ENCODE measurements at regions not wholly inside any gene's neighbourhood (a gene's known extent, or its start where the extent isn't known, plus 50 kb on each side); places are given as distances from the start of the nearest gene placed in this dataset.

GRCh38 chr4:176595257-176595656 lies 197.5 kb downstream of the VEGFC start:
- no peak for DNase-seq (ENCODE audit: low spot score, unreplicated experiment)
- H3K4me1 Mint-ChIP-seq (ENCODE audit: low read depth): peaks cover 16% of the 10 kb centered on the region
- H3K4me3 Mint-ChIP-seq (ENCODE audit: low read depth): no peak overlapping the region
- TF ChIP-seq CTCF (IDR thresholded peaks at IDR 0.05; ENCODE audit: unreplicated experiment): no peak
- no peaks in the 10 kb centered on the region for H3K27me3 Mint-ChIP-seq
- no peaks in the 10 kb centered on the region for H3K36me3 Mint-ChIP-seq (ENCODE audit: insufficient read depth)
- no peaks in the 10 kb centered on the region for H3K9me3 Mint-ChIP-seq (ENCODE audit: low read depth)
- no peak overlapping the region for H3K27ac Mint-ChIP-seq

GRCh38 chr4:176601124-176601523 lies 191.6 kb downstream of the VEGFC start:
- TF ChIP-seq CTCF (IDR thresholded peaks at IDR 0.05; ENCODE audit: unreplicated experiment): no peak
- DNase-seq (ENCODE audit: low spot score, unreplicated experiment): no peak
- H3K4me3 Mint-ChIP-seq (ENCODE audit: low read depth): no peak overlapping the region
- no peaks in the 10 kb centered on the region for H3K9me3 Mint-ChIP-seq (ENCODE audit: low read depth)
- no peaks in the 10 kb centered on the region for H3K4me1 Mint-ChIP-seq (ENCODE audit: low read depth)
- H3K27me3 Mint-ChIP-seq: no peaks in the 10 kb centered on the region
- no peak overlapping the region for H3K27ac Mint-ChIP-seq
- H3K36me3 Mint-ChIP-seq (ENCODE audit: insufficient read depth): no peaks in the 10 kb centered on the region

- TF ChIP-seq CTCF (IDR thresholded peaks at IDR 0.05; ENCODE audit: unreplicated experiment): no peak
- Mint-ChIP-seq H3K27ac (no peak overlapping the region), H3K27me3 (no peaks in the 10 kb centered on the region)
Measured at GRCh38 chr4:176607807-176608206, 184.9 kb downstream of the VEGFC start.

GRCh38 chr4:176608346-176608745 lies 184.4 kb downstream of the VEGFC start:
- H3K4me1 Mint-ChIP-seq (ENCODE audit: low read depth): no peaks in the 10 kb centered on the region
- DNase-seq (ENCODE audit: low spot score, unreplicated experiment): no peak
- H3K4me3 Mint-ChIP-seq (ENCODE audit: low read depth): no peak overlapping the region
- H3K27ac Mint-ChIP-seq: no peak overlapping the region
- H3K27me3 Mint-ChIP-seq: no peaks in the 10 kb centered on the region
- TF ChIP-seq CTCF (IDR thresholded peaks at IDR 0.05; ENCODE audit: unreplicated experiment): no peak
- H3K9me3 Mint-ChIP-seq (ENCODE audit: low read depth): no peaks in the 10 kb centered on the region
- H3K36me3 Mint-ChIP-seq (ENCODE audit: insufficient read depth): no peaks in the 10 kb centered on the region

More at GRCh38 chr4:176607807-176608206, 184.9 kb downstream of the VEGFC start:
- Mint-ChIP-seq H3K4me1 (ENCODE audit: low read depth) (no peaks in the 10 kb centered on the region), H3K4me3 (ENCODE audit: low read depth) (no peak overlapping the region), H3K9me3 (ENCODE audit: low read depth) (no peaks in the 10 kb centered on the region), H3K36me3 (ENCODE audit: insufficient read depth) (no peaks in the 10 kb centered on the region)
- DNase-seq (ENCODE audit: low spot score, unreplicated experiment): no peak

GRCh38 chr4:176610594-176610993 lies 182.1 kb downstream of the VEGFC start:
- H3K4me3 Mint-ChIP-seq (ENCODE audit: low read depth): no peak overlapping the region
- DNase-seq (ENCODE audit: low spot score, unreplicated experiment): no peak
- H3K27ac Mint-ChIP-seq: no peak overlapping the region
- no peaks in the 10 kb centered on the region for H3K36me3 Mint-ChIP-seq (ENCODE audit: insufficient read depth)
- no peaks in the 10 kb centered on the region for H3K27me3 Mint-ChIP-seq
- H3K9me3 Mint-ChIP-seq (ENCODE audit: low read depth): no peaks in the 10 kb centered on the region
- no peak for TF ChIP-seq CTCF (IDR thresholded peaks at IDR 0.05; ENCODE audit: unreplicated experiment)
- H3K4me1 Mint-ChIP-seq (ENCODE audit: low read depth): no peaks in the 10 kb centered on the region

Measured in progenitor cell of endocrine pancreas (in vitro differentiated cells).